Osteocyte (in vitro differentiated cells): ENCODE measurements at regions not wholly inside any gene's neighbourhood (a gene's known extent, or its start where the extent isn't known, plus 50 kb on each side); places are given as distances from the start of the nearest gene placed in this dataset.

Source experiments
- DNase-seq: peaks from one replicate; pipeline ENCODE4 v3.0.0; 2021; ENCODE audit warnings: mixed read lengths; ENCODE audit not compliant: unreplicated experiment; ENCODE audit errors: extremely low spot score
- H3K27ac Mint-ChIP-seq: one replicate; pipeline ENCODE4 v1.8.0; 2021; ENCODE audit warnings: mild to moderate bottlenecking, mixed read lengths; ENCODE audit not compliant: unreplicated experiment
- H3K27me3 Mint-ChIP-seq: one replicate; pipeline ENCODE4 v1.8.0; 2021; ENCODE audit warnings: mixed read lengths; ENCODE audit not compliant: unreplicated experiment
- H3K36me3 Mint-ChIP-seq: one replicate; pipeline ENCODE4 v1.8.0; 2021; ENCODE audit warnings: mixed read lengths; ENCODE audit not compliant: unreplicated experiment
- H3K4me1 Mint-ChIP-seq: one replicate; pipeline ENCODE4 v1.8.0; 2021; ENCODE audit warnings: mixed read lengths; ENCODE audit not compliant: unreplicated experiment
- H3K4me3 Mint-ChIP-seq: one replicate; pipeline ENCODE4 v1.8.0; 2021; ENCODE audit warnings: mild to moderate bottlenecking, moderate library complexity, mixed read lengths; ENCODE audit not compliant: unreplicated experiment
- H3K9me3 Mint-ChIP-seq: one replicate; pipeline ENCODE4 v1.8.0; 2021; ENCODE audit warnings: mixed read lengths; ENCODE audit not compliant: unreplicated experiment
- TF ChIP-seq, protein P1 (sequence below): fragments of 200-600 bp; sonication (generic); IDR thresholded peaks from 2 replicates; pipeline ENCODE4 v1.5.0; 2021; ENCODE audit warnings: antibody characterized with exemption, mild to moderate bottlenecking, moderate library complexity

DNA sequence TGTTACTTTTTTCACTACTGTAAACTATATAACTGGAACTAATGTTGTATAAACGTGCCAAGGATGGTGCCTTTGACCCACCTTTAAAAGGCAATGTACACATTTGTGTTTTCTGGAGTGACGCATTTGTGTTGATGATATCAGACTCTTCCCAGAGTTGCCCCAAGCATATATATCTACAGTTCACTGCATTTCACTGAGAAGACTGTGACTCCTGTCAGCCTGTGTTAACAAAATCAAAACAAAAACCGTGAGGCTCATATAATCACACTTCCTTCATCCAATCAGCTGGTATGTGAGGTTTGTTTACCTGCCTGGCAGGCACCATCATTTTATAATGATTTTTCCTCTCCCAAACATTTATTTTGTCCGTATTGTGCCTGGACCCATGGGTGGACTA lies 117.6 kb upstream of the ROBO1 start:
- Mint-ChIP-seq H3K36me3 (no peaks in the 10 kb centered on the region), H3K4me3 (no peak overlapping the region), H3K9me3 (no peaks in the 10 kb centered on the region), H3K4me1 (peaks cover 18% of the 10 kb centered on the region), H3K27me3 (no peaks in the 10 kb centered on the region), H3K27ac (no peak overlapping the region)
- no peak for DNase-seq
- TF ChIP-seq, protein P1, sequence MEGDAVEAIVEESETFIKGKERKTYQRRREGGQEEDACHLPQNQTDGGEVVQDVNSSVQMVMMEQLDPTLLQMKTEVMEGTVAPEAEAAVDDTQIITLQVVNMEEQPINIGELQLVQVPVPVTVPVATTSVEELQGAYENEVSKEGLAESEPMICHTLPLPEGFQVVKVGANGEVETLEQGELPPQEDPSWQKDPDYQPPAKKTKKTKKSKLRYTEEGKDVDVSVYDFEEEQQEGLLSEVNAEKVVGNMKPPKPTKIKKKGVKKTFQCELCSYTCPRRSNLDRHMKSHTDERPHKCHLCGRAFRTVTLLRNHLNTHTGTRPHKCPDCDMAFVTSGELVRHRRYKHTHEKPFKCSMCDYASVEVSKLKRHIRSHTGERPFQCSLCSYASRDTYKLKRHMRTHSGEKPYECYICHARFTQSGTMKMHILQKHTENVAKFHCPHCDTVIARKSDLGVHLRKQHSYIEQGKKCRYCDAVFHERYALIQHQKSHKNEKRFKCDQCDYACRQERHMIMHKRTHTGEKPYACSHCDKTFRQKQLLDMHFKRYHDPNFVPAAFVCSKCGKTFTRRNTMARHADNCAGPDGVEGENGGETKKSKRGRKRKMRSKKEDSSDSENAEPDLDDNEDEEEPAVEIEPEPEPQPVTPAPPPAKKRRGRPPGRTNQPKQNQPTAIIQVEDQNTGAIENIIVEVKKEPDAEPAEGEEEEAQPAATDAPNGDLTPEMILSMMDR = no peak

DNA sequence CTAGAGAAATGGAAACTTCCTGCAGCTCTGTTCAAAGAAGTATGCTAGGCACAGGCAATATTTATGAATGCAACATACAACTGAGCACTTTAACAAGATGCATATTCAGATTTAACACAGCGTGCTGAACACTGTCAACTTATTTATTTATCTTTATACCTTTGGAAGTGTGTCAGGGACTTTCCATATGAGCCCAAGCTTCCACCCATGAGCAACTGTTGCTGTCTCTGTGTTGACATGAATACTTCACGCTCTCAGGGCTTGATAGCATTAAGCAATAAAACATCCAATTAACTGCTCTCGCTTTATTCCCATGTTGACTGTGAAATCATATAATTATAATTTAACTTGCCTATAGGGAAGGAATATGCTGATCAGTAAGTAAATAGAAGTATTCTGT lies 116.6 kb upstream of the ROBO1 start:
- TF ChIP-seq, protein P1 = no peak
- H3K27me3 Mint-ChIP-seq = no peaks in the 10 kb centered on the region

DNA sequence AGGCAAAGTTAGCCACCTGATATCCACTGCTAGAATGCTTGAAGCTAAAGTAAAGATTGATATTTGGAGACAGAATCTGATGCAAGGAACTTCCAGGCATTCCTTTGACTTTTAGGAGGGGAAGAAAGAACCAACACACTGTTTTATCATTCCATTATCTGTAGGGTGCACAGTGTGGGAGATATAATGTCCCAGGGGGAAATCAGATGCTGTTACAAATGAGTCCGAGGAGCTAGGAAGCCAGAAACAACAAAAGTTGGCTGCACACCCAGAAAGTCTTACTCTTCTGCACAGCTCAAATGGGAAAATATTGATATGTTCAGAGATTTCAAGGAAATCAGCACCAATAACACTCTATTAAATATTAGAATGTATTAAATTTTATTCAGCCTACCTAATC lies 113.6 kb upstream of the ROBO1 start:
- TF ChIP-seq, protein P1 = no peak
- Mint-ChIP-seq H3K27me3 (no peaks in the 10 kb centered on the region), H3K27ac (peak overlapping the region; percentile 51), H3K4me3 (no peak overlapping the region), H3K36me3 (no peaks in the 10 kb centered on the region), H3K9me3 (peaks cover 7% of the 10 kb centered on the region), H3K4me1 (peaks cover 29% of the 10 kb centered on the region)
- no peak for DNase-seq

More for the DNA sequence above, 116.6 kb upstream of the ROBO1 start:
- Mint-ChIP-seq H3K36me3 (no peaks in the 10 kb centered on the region), H3K27ac (no peak overlapping the region), H3K4me1 (peaks cover 18% of the 10 kb centered on the region), H3K9me3 (no peaks in the 10 kb centered on the region), H3K4me3 (no peak overlapping the region)
- no peak for DNase-seq

DNA sequence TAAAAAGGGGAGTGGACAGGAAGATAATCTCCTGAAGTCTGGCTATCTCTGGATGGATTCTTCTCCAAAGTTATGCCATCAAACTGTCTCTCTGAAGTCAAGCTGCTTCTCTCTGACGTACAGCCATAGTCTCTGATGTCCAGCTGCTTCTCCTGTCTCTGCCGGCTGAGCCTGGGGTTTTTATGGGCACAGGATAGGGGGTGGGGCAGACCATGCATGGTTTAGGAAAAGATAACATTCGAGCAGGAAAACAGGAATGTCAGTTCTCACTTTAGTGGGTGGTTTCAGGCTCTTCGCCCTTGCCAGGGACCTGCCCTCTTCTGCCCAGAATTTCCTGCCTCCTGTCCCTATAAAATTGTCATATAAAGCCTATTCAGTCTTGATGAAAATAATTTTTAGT lies 110.9 kb upstream of the ROBO1 start:
- Mint-ChIP-seq H3K9me3 (peaks cover 7% of the 10 kb centered on the region), H3K4me3 (no peak overlapping the region), H3K27ac (no peak overlapping the region), H3K36me3 (no peaks in the 10 kb centered on the region), H3K4me1 (peaks cover 31% of the 10 kb centered on the region), H3K27me3 (no peaks in the 10 kb centered on the region)
- TF ChIP-seq, protein P1 = no peak
- no peak for DNase-seq

DNA sequence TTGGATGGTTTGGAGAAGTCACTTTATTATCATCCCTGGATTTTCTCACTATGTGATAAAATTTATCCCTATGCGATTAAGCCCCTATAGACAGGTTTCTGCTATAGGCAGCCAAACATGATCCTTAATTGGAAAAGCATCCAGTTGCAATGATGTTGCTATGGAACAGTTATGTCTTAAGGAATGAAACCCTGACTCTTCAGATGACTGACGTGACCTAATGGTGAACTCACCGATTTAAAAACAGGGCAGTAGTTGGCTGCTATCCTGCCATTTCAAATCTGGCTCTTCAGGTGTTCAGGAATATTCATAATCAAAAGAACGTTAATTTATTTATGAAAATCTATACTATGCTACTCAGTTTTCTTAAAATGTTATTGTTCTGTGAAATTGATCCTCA lies 106.8 kb upstream of the ROBO1 start:
- TF ChIP-seq, protein P1 = no peak
- no peak for DNase-seq
- no peaks in the 10 kb centered on the region for H3K36me3 Mint-ChIP-seq
- peaks cover 7% of the 10 kb centered on the region for H3K9me3 Mint-ChIP-seq
- peaks cover 53% of the 10 kb centered on the region for H3K4me1 Mint-ChIP-seq
- no peak overlapping the region for H3K27ac Mint-ChIP-seq
- no peaks in the 10 kb centered on the region for H3K27me3 Mint-ChIP-seq
- no peak overlapping the region for H3K4me3 Mint-ChIP-seq
